GM12873 (cell line): ENCODE measurements at regions not wholly inside any gene's neighbourhood (a gene's known extent, or its start where the extent isn't known, plus 50 kb on each side); places are given as distances from the start of the nearest gene placed in this dataset.

ENCODE experiments used
- CTCF ChIP-seq: IDR thresholded peaks from 2 replicates; pipeline ENCODE4 v1.5.1; 2012; ENCODE audit warnings: low read depth, mild to moderate bottlenecking, moderate library complexity, low read length, control low read depth; ENCODE audit not compliant: insufficient read depth; ENCODE audit errors: missing control alignments

GRCh38 chr10:4765428-4765827 is 60.6 kb upstream of the AKR1E2 start:
- TF ChIP-seq CTCF = no peak

GRCh38 chr10:4763960-4764428 is 62.0 kb upstream of the AKR1E2 start:
- no peak for TF ChIP-seq CTCF

GRCh38 chr10:4763513-4763912 is 62.5 kb upstream of the AKR1E2 start:
- no peak for TF ChIP-seq CTCF

GRCh38 chr10:4758256-4758655 is 67.8 kb upstream of the AKR1E2 start:
- TF ChIP-seq CTCF = no peak

- no peak for TF ChIP-seq CTCF
Measured at GRCh38 chr10:4755286-4755989, 70.6 kb upstream of the AKR1E2 start.

- TF ChIP-seq CTCF = no peak
Measured at GRCh38 chr10:4754143-4754542, 71.9 kb upstream of the AKR1E2 start.

- no peak for TF ChIP-seq CTCF
Measured at GRCh38 chr10:4751211-4751610, 74.8 kb upstream of the AKR1E2 start.
